ENCODE measurements at regions not wholly inside any gene's neighbourhood (a gene's known extent, or its start where the extent isn't known, plus 50 kb on each side); places are given as distances from the start of the nearest gene placed in this dataset.
A peak's percentile ranks its signal among the peaks of the same experiment; 100 is the strongest.
"Not testable (repeated sequence)": the region's sequence is repeated elsewhere in the genome, so short reads cannot be mapped to it uniquely, and the experiment has no call there.

GRCh38 chr14:82011460-82011859 lies 477.8 kb upstream of the SEL1L start:
- DNase-seq (ENCODE audit: low read depth in 4 of 4, low spot score in 3 of 4): no peak

- no peak for DNase-seq (ENCODE audit: low read depth in 4 of 4, low spot score in 3 of 4)
These were observed 495.4 kb upstream of the SEL1L start for GRCh38 chr14:82029038-82029437.

GRCh38 chr14:82035397-82035796 lies 501.7 kb upstream of the SEL1L start:
- no peak for DNase-seq (ENCODE audit: low read depth in 4 of 4, low spot score in 3 of 4)

- not testable (repeated sequence) for DNase-seq (ENCODE audit: low read depth in 4 of 4, low spot score in 3 of 4)
These were observed 504.4 kb upstream of the SEL1L start for GRCh38 chr14:82038066-82038465.

- DNase-seq (ENCODE audit: low read depth in 4 of 4, low spot score in 3 of 4): no peak
These were observed 511.7 kb upstream of the SEL1L start for GRCh38 chr14:82045339-82045738.

- DNase-seq (ENCODE audit: low read depth in 4 of 4, low spot score in 3 of 4): no peak
These were observed 513.0 kb upstream of the SEL1L start for GRCh38 chr14:82046512-82047226.

GRCh38 chr14:82047777-82048470 lies 514.3 kb upstream of the SEL1L start:
- no peak for DNase-seq (ENCODE audit: low read depth in 4 of 4, low spot score in 3 of 4)

GRCh38 chr14:82052778-82053177 lies 519.1 kb upstream of the SEL1L start:
- no peak for DNase-seq (ENCODE audit: low read depth in 4 of 4, low spot score in 3 of 4)

- no peak for DNase-seq (ENCODE audit: low read depth in 4 of 4, low spot score in 3 of 4)
These were observed 522.0 kb upstream of the SEL1L start for GRCh38 chr14:82055515-82056115.

- no peak for DNase-seq (ENCODE audit: low read depth in 4 of 4, low spot score in 3 of 4)
These were observed 526.6 kb upstream of the SEL1L start for GRCh38 chr14:82060219-82060618.

GRCh38 chr14:82067221-82067875 lies 533.7 kb upstream of the SEL1L start:
- DNase-seq (ENCODE audit: low read depth in 4 of 4, low spot score in 3 of 4): no peak

GRCh38 chr14:82070040-82070439 lies 536.4 kb upstream of the SEL1L start:
- no peak for DNase-seq (ENCODE audit: low read depth in 4 of 4, low spot score in 3 of 4)

GRCh38 chr14:82070753-82071152 lies 537.1 kb upstream of the SEL1L start:
- no peak for DNase-seq (ENCODE audit: low read depth in 4 of 4, low spot score in 3 of 4)

- no peak for DNase-seq (ENCODE audit: low read depth in 4 of 4, low spot score in 3 of 4)
These were observed 539.9 kb upstream of the SEL1L start for GRCh38 chr14:82073547-82073946.

GRCh38 chr14:82075566-82075965 lies 541.9 kb upstream of the SEL1L start:
- DNase-seq (ENCODE audit: low read depth in 4 of 4, low spot score in 3 of 4): peak; percentile 29 to 65 (median 42)

GRCh38 chr14:82079553-82079952 lies 545.9 kb upstream of the SEL1L start:
- DNase-seq (ENCODE audit: low read depth in 4 of 4, low spot score in 3 of 4): no peak

GRCh38 chr14:82080370-82080769 lies 546.7 kb upstream of the SEL1L start:
- no peak for DNase-seq (ENCODE audit: low read depth in 4 of 4, low spot score in 3 of 4)

- DNase-seq (ENCODE audit: low read depth in 4 of 4, low spot score in 3 of 4): no peak
These were observed 551.2 kb upstream of the SEL1L start for GRCh38 chr14:82084813-82085212.

- no peak for DNase-seq (ENCODE audit: low read depth in 4 of 4, low spot score in 3 of 4)
These were observed 557.4 kb upstream of the SEL1L start for GRCh38 chr14:82091097-82091496.

GRCh38 chr14:82094829-82095345 lies 561.2 kb upstream of the SEL1L start:
- DNase-seq (ENCODE audit: low read depth in 4 of 4, low spot score in 3 of 4): no peak

GRCh38 chr14:82104013-82104412 lies 570.4 kb upstream of the SEL1L start:
- DNase-seq (ENCODE audit: low read depth in 4 of 4, low spot score in 3 of 4): no peak
